ENCODE measurements at regions not wholly inside any gene's neighbourhood (a gene's known extent, or its start where the extent isn't known, plus 50 kb on each side); places are given as distances from the start of the nearest gene placed in this dataset.

- peak; percentile 72 for DNase-seq (ENCODE audit: low spot score)
These were observed 288.4 kb downstream of the SNX13 start for GRCh38 chr7:17651863-17652385.

- no peak for DNase-seq (ENCODE audit: low spot score)
These were observed 285.4 kb downstream of the SNX13 start for GRCh38 chr7:17654940-17655339.

- no peak for DNase-seq (ENCODE audit: low spot score)
These were observed 281.2 kb downstream of the SNX13 start for GRCh38 chr7:17659126-17659525.

GRCh38 chr7:17660116-17660515 is 280.2 kb downstream of the SNX13 start:
- DNase-seq (ENCODE audit: low spot score): peak; percentile 47

GRCh38 chr7:17661982-17662585 is 278.2 kb downstream of the SNX13 start:
- no peak for DNase-seq (ENCODE audit: low spot score)

- DNase-seq (ENCODE audit: low spot score): peak; percentile 76
These were observed 277.1 kb downstream of the SNX13 start for GRCh38 chr7:17663061-17663675.

GRCh38 chr7:17665029-17665428 is 275.3 kb downstream of the SNX13 start:
- no peak for DNase-seq (ENCODE audit: low spot score)

- DNase-seq (ENCODE audit: low spot score): no peak
These were observed 272.2 kb downstream of the SNX13 start for GRCh38 chr7:17668122-17668521.

- DNase-seq (ENCODE audit: low spot score): no peak
These were observed 271.1 kb downstream of the SNX13 start for GRCh38 chr7:17669204-17669603.

- DNase-seq (ENCODE audit: low spot score): no peak
These were observed 268.3 kb downstream of the SNX13 start for GRCh38 chr7:17671956-17672355.

- no peak for DNase-seq (ENCODE audit: low spot score)
These were observed 267.5 kb downstream of the SNX13 start for GRCh38 chr7:17672783-17673182.

- no peak for DNase-seq (ENCODE audit: low spot score)
These were observed 265.9 kb downstream of the SNX13 start for GRCh38 chr7:17674166-17674942.

- DNase-seq (ENCODE audit: low spot score): no peak
These were observed 265.2 kb downstream of the SNX13 start for GRCh38 chr7:17674943-17675608.

- peak; percentile 23 for DNase-seq (ENCODE audit: low spot score)
These were observed 262.9 kb downstream of the SNX13 start for GRCh38 chr7:17677408-17677807.

- no peak for DNase-seq (ENCODE audit: low spot score)
These were observed 261.4 kb downstream of the SNX13 start for GRCh38 chr7:17678896-17679295.

- peak; percentile 50 for DNase-seq (ENCODE audit: low spot score)
These were observed 260.8 kb downstream of the SNX13 start for GRCh38 chr7:17679458-17679857.

GRCh38 chr7:17680026-17680425 is 260.3 kb downstream of the SNX13 start:
- peak; percentile 75 for DNase-seq (ENCODE audit: low spot score)

GRCh38 chr7:17680943-17681351 is 259.3 kb downstream of the SNX13 start:
- no peak for DNase-seq (ENCODE audit: low spot score)

GRCh38 chr7:17681965-17682364 is 258.3 kb downstream of the SNX13 start:
- DNase-seq (ENCODE audit: low spot score): peak; percentile 44

- no peak for DNase-seq (ENCODE audit: low spot score)
These were observed 257.7 kb downstream of the SNX13 start for GRCh38 chr7:17682586-17682985.

- no peak for DNase-seq (ENCODE audit: low spot score)
These were observed 255.2 kb downstream of the SNX13 start for GRCh38 chr7:17685141-17685540.

- DNase-seq (ENCODE audit: low spot score): no peak
These were observed 252.9 kb downstream of the SNX13 start for GRCh38 chr7:17687361-17687760.

Measured in GM03348 (cell line).